Retinal pigment epithelial cell (primary cell): ENCODE measurements at regions not wholly inside any gene's neighbourhood (a gene's known extent, or its start where the extent isn't known, plus 50 kb on each side); places are given as distances from the start of the nearest gene placed in this dataset.
A peak's percentile ranks its signal among the peaks of the same experiment; 100 is the strongest.
"Not testable (repeated sequence)": the region's sequence is repeated elsewhere in the genome, so short reads cannot be mapped to it uniquely, and the experiment has no call there.

Experiments used
- DNase-seq: peaks from one replicate; pipeline ENCODE4 v3.0.0-alpha.2; 2010; ENCODE audit warnings: low read depth
- H3K4me3 ChIP-seq: 2 replicates; pipeline ENCODE4 v1.5.1; 2011; ENCODE audit warnings: mild to moderate bottlenecking, low read length, control low read depth, moderate library complexity
- TF ChIP-seq, protein P1 (sequence below): conservative IDR thresholded peaks from 2 replicates; pipeline ENCODE4 v1.5.1; 2011; ENCODE audit warnings: low read depth, low read length, control low read depth, inconsistent platforms

DNA sequence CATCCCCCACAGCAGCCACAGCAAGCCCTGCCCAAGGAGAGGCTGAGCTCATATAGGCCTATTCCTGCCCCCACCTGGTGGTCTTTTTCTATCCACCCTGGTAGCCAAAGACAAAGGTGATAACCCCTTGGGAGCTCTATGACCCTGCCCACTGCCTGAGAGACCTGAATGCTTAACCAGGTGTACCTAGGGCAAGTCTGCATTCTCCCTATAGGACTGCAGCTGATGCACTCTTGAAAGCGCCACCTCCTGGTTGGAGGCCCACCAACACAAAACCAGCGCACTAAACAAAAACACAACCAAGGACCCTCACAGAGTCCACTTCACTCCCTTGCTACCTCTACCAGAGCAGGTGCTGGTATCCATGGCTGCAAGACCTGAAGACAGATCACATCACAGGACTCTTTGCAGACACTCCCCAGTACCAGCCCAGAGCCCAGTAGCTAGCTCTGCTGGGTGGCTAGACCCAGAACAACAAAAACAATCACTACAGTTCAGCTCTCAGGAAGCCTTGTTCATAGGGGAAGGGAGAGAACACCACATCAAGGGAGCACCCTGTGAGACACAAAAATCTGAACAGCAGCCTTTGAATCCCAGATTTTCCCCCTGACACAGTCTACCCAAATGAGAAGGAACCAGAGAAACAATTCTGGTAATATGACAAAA, 72.8 kb upstream of the SORL1 start:
- H3K4me3 ChIP-seq, DNase-seq: not testable (repeated sequence)
- TF ChIP-seq, protein P1, sequence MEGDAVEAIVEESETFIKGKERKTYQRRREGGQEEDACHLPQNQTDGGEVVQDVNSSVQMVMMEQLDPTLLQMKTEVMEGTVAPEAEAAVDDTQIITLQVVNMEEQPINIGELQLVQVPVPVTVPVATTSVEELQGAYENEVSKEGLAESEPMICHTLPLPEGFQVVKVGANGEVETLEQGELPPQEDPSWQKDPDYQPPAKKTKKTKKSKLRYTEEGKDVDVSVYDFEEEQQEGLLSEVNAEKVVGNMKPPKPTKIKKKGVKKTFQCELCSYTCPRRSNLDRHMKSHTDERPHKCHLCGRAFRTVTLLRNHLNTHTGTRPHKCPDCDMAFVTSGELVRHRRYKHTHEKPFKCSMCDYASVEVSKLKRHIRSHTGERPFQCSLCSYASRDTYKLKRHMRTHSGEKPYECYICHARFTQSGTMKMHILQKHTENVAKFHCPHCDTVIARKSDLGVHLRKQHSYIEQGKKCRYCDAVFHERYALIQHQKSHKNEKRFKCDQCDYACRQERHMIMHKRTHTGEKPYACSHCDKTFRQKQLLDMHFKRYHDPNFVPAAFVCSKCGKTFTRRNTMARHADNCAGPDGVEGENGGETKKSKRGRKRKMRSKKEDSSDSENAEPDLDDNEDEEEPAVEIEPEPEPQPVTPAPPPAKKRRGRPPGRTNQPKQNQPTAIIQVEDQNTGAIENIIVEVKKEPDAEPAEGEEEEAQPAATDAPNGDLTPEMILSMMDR, result peak; percentile 20

DNA sequence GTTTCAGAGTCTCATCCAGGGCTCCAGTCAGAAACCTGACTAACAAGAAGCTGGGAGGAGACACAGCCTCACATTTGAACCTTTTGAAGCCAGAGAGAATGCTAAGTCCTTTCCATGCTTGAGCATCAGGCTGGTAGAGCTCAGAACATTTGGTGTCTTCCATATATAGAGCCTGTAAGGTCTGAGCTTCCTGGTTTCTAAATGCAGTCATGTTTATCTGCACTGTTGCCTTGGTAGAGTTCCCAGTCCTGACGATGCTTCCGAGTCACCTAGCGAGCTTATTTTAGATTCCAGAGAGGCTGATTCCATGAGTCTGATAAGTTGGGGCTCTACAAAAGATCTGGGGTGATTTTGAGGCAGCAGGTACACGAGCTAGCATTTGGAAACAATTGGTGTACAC, 68.4 kb upstream of the SORL1 start:
- DNase-seq, result no peak
- no peak overlapping the region for H3K4me3 ChIP-seq
- TF ChIP-seq, protein P1, result no peak

DNA sequence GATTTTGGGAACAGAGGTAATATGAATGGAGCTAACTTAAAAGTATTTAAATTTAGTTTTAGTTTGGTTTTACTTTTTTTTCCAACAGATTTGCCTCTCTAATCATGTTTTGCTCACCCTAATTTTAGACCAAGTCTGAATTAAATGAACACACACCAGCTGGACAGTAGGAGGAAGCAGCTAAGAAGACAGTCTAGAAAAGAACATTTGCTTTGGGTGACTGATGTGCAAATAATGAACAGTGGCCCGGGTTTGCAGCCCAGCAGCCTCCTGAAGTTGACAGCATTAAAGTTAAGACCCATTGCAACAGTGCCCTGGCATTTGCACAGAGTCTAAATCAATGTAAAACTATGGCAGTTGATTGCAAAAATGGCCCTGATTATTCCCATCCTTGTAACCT, 66.4 kb upstream of the SORL1 start:
- H3K4me3 ChIP-seq, result no peak overlapping the region
- no peak for DNase-seq
- TF ChIP-seq, protein P1, result no peak
